ENCODE measurements at regions not wholly inside any gene's neighbourhood (a gene's known extent, or its start where the extent isn't known, plus 50 kb on each side); places are given as distances from the start of the nearest gene placed in this dataset.

GRCh38 chr13:105364191-105364590 lies 1171.3 kb downstream of the EFNB2 start:
- TF ChIP-seq CTCF (IDR thresholded peaks at IDR 0.05; ENCODE audit: low read depth, low read length), result no peak
- TF ChIP-seq EZH2phosphoT487 (IDR thresholded peaks at IDR 0.05; ENCODE audit: low read depth), result no peak

All from OCI-LY3 (cell line).